Uterus (tissue), 2 donors: ENCODE measurements at regions not wholly inside any gene's neighbourhood (a gene's known extent, or its start where the extent isn't known, plus 50 kb on each side); places are given as distances from the start of the nearest gene placed in this dataset.

Source experiments
- POLR2A ChIP-seq, 2 donors: fragments of 450-650 bp; IDR thresholded peaks; one replicate each; pipeline ENCODE4 v1.6.1; 2016; ENCODE audit warnings: antibody characterized with exemption in 2 of 2, mild to moderate bottlenecking in 1 of 2, moderate library complexity in 1 of 2
- TF ChIP-seq, protein P1 (sequence below), 4 experiments: fragments of 200-600 bp in 2 of 4; fragments of 450-650 bp in 2 of 4; sonication (generic) in 2 of 4; IDR thresholded peaks; one replicate each; pipeline ENCODE4 v1.5.1; 2016 to 2019; ENCODE audit warnings: antibody characterized with exemption in 4 of 4, mild to moderate bottlenecking in 2 of 4, moderate library complexity in 1 of 4

DNA sequence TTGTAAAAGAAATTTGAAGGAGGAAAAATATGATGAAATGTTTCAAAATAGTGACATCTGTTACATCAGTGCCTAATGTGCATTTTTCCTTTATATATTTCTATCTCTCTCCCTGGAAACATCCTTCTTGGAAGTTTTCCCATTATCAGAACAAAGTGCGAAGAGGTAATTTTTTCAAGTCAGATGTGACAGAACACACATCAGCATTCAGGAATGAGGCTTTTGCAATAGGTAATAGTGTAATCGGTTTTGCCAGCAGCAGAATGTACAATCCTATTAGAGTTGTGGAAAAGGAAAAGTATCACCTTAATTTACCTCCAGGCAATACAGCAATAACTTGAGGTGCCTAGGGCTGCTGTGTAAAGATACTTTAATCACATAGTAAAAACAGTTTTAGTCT, 275.8 kb downstream of the FAT3 start:
- TF ChIP-seq, protein P1, sequence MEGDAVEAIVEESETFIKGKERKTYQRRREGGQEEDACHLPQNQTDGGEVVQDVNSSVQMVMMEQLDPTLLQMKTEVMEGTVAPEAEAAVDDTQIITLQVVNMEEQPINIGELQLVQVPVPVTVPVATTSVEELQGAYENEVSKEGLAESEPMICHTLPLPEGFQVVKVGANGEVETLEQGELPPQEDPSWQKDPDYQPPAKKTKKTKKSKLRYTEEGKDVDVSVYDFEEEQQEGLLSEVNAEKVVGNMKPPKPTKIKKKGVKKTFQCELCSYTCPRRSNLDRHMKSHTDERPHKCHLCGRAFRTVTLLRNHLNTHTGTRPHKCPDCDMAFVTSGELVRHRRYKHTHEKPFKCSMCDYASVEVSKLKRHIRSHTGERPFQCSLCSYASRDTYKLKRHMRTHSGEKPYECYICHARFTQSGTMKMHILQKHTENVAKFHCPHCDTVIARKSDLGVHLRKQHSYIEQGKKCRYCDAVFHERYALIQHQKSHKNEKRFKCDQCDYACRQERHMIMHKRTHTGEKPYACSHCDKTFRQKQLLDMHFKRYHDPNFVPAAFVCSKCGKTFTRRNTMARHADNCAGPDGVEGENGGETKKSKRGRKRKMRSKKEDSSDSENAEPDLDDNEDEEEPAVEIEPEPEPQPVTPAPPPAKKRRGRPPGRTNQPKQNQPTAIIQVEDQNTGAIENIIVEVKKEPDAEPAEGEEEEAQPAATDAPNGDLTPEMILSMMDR (IDR thresholded peaks at IDR 0.05): no peak
- TF ChIP-seq POLR2A (IDR thresholded peaks at IDR 0.05): no peak
